Endothelial cell of umbilical vein (primary cell): ENCODE measurements at regions not wholly inside any gene's neighbourhood (a gene's known extent, or its start where the extent isn't known, plus 50 kb on each side); places are given as distances from the start of the nearest gene placed in this dataset.
"Not testable (repeated sequence)": the region's sequence is repeated elsewhere in the genome, so short reads cannot be mapped to it uniquely, and the experiment has no call there.

Experiments
- BruUV-seq: library from RNA; stranded (reverse); fragments of 400-500 nt; replicated peaks from 2 replicates; lab custom pipeline; 2021; lab: Mats Ljungman, UMichigan
- CTCF ChIA-PET: fragments of 300-600, 350-600 bp; sonication (Branson Sonifier 250); formaldehyde crosslinking; loops from one replicate; lab custom pipeline; 2021; ENCODE audit warnings: antibody characterized with exemption, inconsistent platforms; lab: Charles Lee
- POLR2A ChIA-PET: fragments of 300-600, 350-600 bp; sonication (Branson Sonifier 250); formaldehyde crosslinking; loops from one replicate; lab custom pipeline; 2021; ENCODE audit warnings: antibody characterized with exemption, inconsistent platforms; lab: Charles Lee
- DNase-seq: peaks from one replicate; pipeline ENCODE4 v3.0.0-alpha.2; 2011; ENCODE audit warnings: low read depth, low spot score
- FAIRE-seq: peaks from 2 replicates; lab custom pipeline; 2011; peaks lifted over from hg19 to GRCh38; lab: Jason Lieb, UNC
- H2AFZ ChIP-seq: 2 replicates; pipeline ENCODE4 v1.6.0; 2012; ENCODE audit warnings: low read depth, low read length, control low read depth, inconsistent platforms
- H3K27ac ChIP-seq: 2 replicates; pipeline ENCODE4 v1.5.1; 2011; ENCODE audit warnings: low read depth, mild to moderate bottlenecking, control low read depth, low read length, moderate library complexity; ENCODE audit not compliant: insufficient read depth
- H3K27me3 ChIP-seq, 2 experiments: 2 replicates each; pipeline versions ENCODE4 v1.6.0 to v1.6.1; 2011; ENCODE audit warnings: low read length in 2 of 2, mixed read lengths in 1 of 2; ENCODE audit not compliant: control insufficient read depth in 2 of 2, insufficient read depth in 2 of 2
- H3K36me3 ChIP-seq, 2 experiments: 2 replicates in 1 of 2; 3 replicates in 1 of 2; pipeline ENCODE4 v1.5.1; 2011; ENCODE audit warnings: low read length in 2 of 2, mild to moderate bottlenecking in 1 of 2, moderate library complexity in 1 of 2; ENCODE audit not compliant: control insufficient read depth in 2 of 2, insufficient read depth in 2 of 2; ENCODE audit errors: extremely low read depth in 1 of 2
- H3K4me1 ChIP-seq: 3 replicates; pipeline ENCODE4 v1.5.1; 2011; ENCODE audit warnings: mild to moderate bottlenecking, low read length; ENCODE audit not compliant: control insufficient read depth, insufficient read depth; ENCODE audit errors: extremely low read depth
- H3K4me2 ChIP-seq: 2 replicates; pipeline ENCODE4 v1.6.1; 2011; ENCODE audit warnings: low read length, control low read depth, mixed read lengths; ENCODE audit not compliant: insufficient read depth
- H3K4me3 ChIP-seq, 3 experiments: fragments of 200-600 bp in 1 of 3; sonication (generic), shearing (Covaris generic) in 1 of 3; replicated peaks in 1 of 3; 2 replicates each; pipeline ENCODE4 v1.5.1; 2011 to 2016; ENCODE audit warnings: control low read depth in 3 of 3, low read length in 3 of 3, mild to moderate bottlenecking in 2 of 3, inconsistent platforms in 1 of 3, low read depth in 1 of 3, moderate library complexity in 1 of 3; ENCODE audit not compliant: insufficient read depth in 1 of 3
- H3K79me2 ChIP-seq: 2 replicates; pipeline ENCODE4 v1.6.0; 2012; ENCODE audit warnings: low read length, inconsistent platforms; ENCODE audit not compliant: control insufficient read depth, insufficient read depth
- H3K9ac ChIP-seq: replicated peaks from 2 replicates; pipeline ENCODE3; 2011; ENCODE audit warnings: low read length, control low read depth; ENCODE audit not compliant: insufficient read depth; ENCODE audit errors: extremely low read depth
- H3K9me1 ChIP-seq: replicated peaks from 3 replicates; pipeline ENCODE4 v1.6.0; 2011; ENCODE audit warnings: mild to moderate bottlenecking, low read length; ENCODE audit not compliant: control insufficient read depth, insufficient read depth; ENCODE audit errors: extremely low read depth
- H3K9me3 ChIP-seq: replicated peaks from 2 replicates; pipeline ENCODE4 v1.5.1; 2012; ENCODE audit warnings: low read length, inconsistent platforms; ENCODE audit not compliant: control insufficient read depth, insufficient read depth
- H4K20me1 ChIP-seq: replicated peaks from 2 replicates; pipeline ENCODE3; 2011; ENCODE audit warnings: mild to moderate bottlenecking, low read length; ENCODE audit not compliant: control insufficient read depth, insufficient read depth; ENCODE audit errors: extremely low read depth
- FOS ChIP-seq: IDR thresholded peaks from 2 replicates; pipeline ENCODE4 v1.6.1; 2011; ENCODE audit warnings: mild to moderate bottlenecking, low read length, moderate library complexity, borderline replicate concordance; ENCODE audit not compliant: insufficient read depth
- MYC ChIP-seq: IDR thresholded peaks from one replicate; pipeline ENCODE4 v1.6.1; 2011; ENCODE audit warnings: mild to moderate bottlenecking, low read depth, low read length
- POLR2A ChIP-seq: IDR thresholded peaks from 2 replicates; pipeline ENCODE4 v1.6.1; 2012; ENCODE audit warnings: low read depth, mild to moderate bottlenecking, control low read depth, low read length
- POLR2AphosphoS5 ChIP-seq: IDR thresholded peaks from 2 replicates; pipeline ENCODE4 v1.6.1; 2012; ENCODE audit warnings: low read depth, mild to moderate bottlenecking, control low read depth, low read length, moderate library complexity; ENCODE audit not compliant: insufficient read depth
- dilution Hi-C: fragments of 300-500 bp; cut with MboI; formaldehyde crosslinking; loops from one replicate; pipeline ENCODE4 v1.15.0; 2019; ENCODE audit warnings: low sequenced_read_pairs; ENCODE audit not compliant: extremely low pct_ligation_motif_present
- intact Hi-C: fragments of 100-400 bp; cut with micrococcal nuclease; formaldehyde crosslinking; loops from one replicate; pipeline ENCODE4 v1.10.0; 2022

- dilution Hi-C loops (no loop called here), intact Hi-C loops (no loop called here)
- Histone ChIP-seq H3K9me1 (no peaks in the 10 kb centered on the region), H3K27ac (no peak overlapping the region), H3K27me3 (no peaks in the 10 kb centered on the region), H3K4me2 (no peak overlapping the region), H3K4me3 (no peak overlapping the region), H3K9me3 (no peaks in the 10 kb centered on the region), H3K4me1 (no peaks in the 10 kb centered on the region), H3K9ac (no peak overlapping the region), H3K36me3 (no peaks in the 10 kb centered on the region), H2AFZ (no peak overlapping the region), H4K20me1 (no peaks in the 10 kb centered on the region), H3K79me2 (no peaks in the 10 kb centered on the region)
- POLR2A ChIA-PET = no interaction called here
- no peak for FAIRE-seq
- BruUV-seq = no TSS peak
- CTCF ChIA-PET = no interaction called here
- DNase-seq = no peak
- TF ChIP-seq POLR2AphosphoS5 (no peak), FOS (no peak)
Measured at GRCh38 chr1:230568008-230568407, 74.3 kb upstream of the COG2 start.

GRCh38 chr1:230567221-230567575 lies 75.1 kb upstream of the COG2 start:
- Histone ChIP-seq H3K4me2 (no peak overlapping the region), H3K79me2 (no peaks in the 10 kb centered on the region), H2AFZ (no peak overlapping the region), H3K4me3 (no peak overlapping the region), H3K36me3 (no peaks in the 10 kb centered on the region), H4K20me1 (no peaks in the 10 kb centered on the region), H3K9me1 (no peaks in the 10 kb centered on the region), H3K27ac (no peak overlapping the region), H3K4me1 (no peaks in the 10 kb centered on the region), H3K9me3 (no peaks in the 10 kb centered on the region), H3K27me3 (no peaks in the 10 kb centered on the region), H3K9ac (no peak overlapping the region)
- dilution Hi-C loops = no loop called here
- CTCF ChIA-PET = no interaction called here
- DNase-seq = no peak
- FAIRE-seq = no peak
- POLR2A ChIA-PET = no interaction called here
- BruUV-seq = no TSS peak
- TF ChIP-seq MYC (no peak), POLR2A (no peak)
- intact Hi-C loops = no loop called here

GRCh38 chr1:230566532-230567220 lies 75.6 kb upstream of the COG2 start:
- H3K9me1 ChIP-seq, H2AFZ ChIP-seq, POLR2A ChIA-PET, H3K9me3 ChIP-seq, H3K4me3 ChIP-seq, H3K79me2 ChIP-seq, H3K27ac ChIP-seq, intact Hi-C loops, H3K9ac ChIP-seq, CTCF ChIA-PET, H3K27me3 ChIP-seq, FAIRE-seq, dilution Hi-C loops, H4K20me1 ChIP-seq, H3K36me3 ChIP-seq, DNase-seq, H3K4me2 ChIP-seq, BruUV-seq, H3K4me1 ChIP-seq: not testable (repeated sequence)
